HEK293 (cell line): ENCODE measurements at regions not wholly inside any gene's neighbourhood (a gene's known extent, or its start where the extent isn't known, plus 50 kb on each side); places are given as distances from the start of the nearest gene placed in this dataset.

Source experiments
- CTCF ChIA-PET: fragments of 350-600 bp; formaldehyde crosslinking; extraction: SDS; loops from one replicate; lab custom pipeline; 2021; ENCODE audit warnings: antibody characterized with exemption; lab: Yijun Ruan, JAX
- POLR2A ChIA-PET: fragments of 300-600 bp; formaldehyde crosslinking; extraction: SDS; loops from one replicate; lab custom pipeline; 2020; ENCODE audit warnings: antibody characterized with exemption, inconsistent platforms; lab: Yijun Ruan, JAX
- H3K27ac ChIP-seq: fragments of 200-500 bp; sonication (Bioruptor generic); 2 replicates; pipeline ENCODE4 v1.5.1; 2014; ENCODE audit warnings: low read depth, low read length, control low read depth, inconsistent platforms; ENCODE audit errors: extremely low read depth
- H3K36me3 ChIP-seq, 2 experiments: fragments of 200-500 bp in 1 of 2; sonication (Bioruptor generic) in 1 of 2; 1 replicate in 1 of 2; 2 replicates in 1 of 2; pipeline ENCODE4 v1.5.1; 2014 to 2017; ENCODE audit warnings: inconsistent platforms in 2 of 2, low read length in 2 of 2; ENCODE audit not compliant: control insufficient read depth in 2 of 2, insufficient read depth in 1 of 2
- H3K4me1 ChIP-seq: fragments of 200-500 bp; sonication (Bioruptor generic); 2 replicates; pipeline ENCODE4 v1.5.1; 2014; ENCODE audit warnings: mild to moderate bottlenecking, low read length, inconsistent platforms; ENCODE audit not compliant: control insufficient read depth, insufficient read depth
- H3K4me3 ChIP-seq: 2 replicates; pipeline ENCODE4 v1.5.1; 2011; ENCODE audit warnings: low read depth, mild to moderate bottlenecking, control low read depth, low read length, moderate library complexity
- H3K9me3 ChIP-seq: fragments of 200-500 bp; sonication (Bioruptor generic); 2 replicates; pipeline ENCODE4 v1.5.1; 2014; ENCODE audit warnings: low read depth, low read length, inconsistent platforms; ENCODE audit not compliant: control insufficient read depth, insufficient read depth
- EGR2 ChIP-seq: fragments of 450-650 bp; formaldehyde crosslinking; IDR thresholded peaks from 2 replicates; pipeline ENCODE4 v1.5.1; 2016; ENCODE audit warnings: low read depth, missing biosample characterization, missing genetic modification characterization
- HOXC10 ChIP-seq: sonication (generic); formaldehyde crosslinking; IDR thresholded peaks from 2 replicates; pipeline ENCODE4 v1.8.1; 2023; ENCODE audit warnings: mild to moderate bottlenecking, missing genetic modification reagents
- KLF10 ChIP-seq: fragments of 450-650 bp; IDR thresholded peaks from 2 replicates; pipeline ENCODE4 v1.5.1; 2018; ENCODE audit warnings: missing biosample characterization, mild to moderate bottlenecking, missing genetic modification characterization
- KLF9 ChIP-seq: fragments of 450-650 bp; formaldehyde crosslinking; IDR thresholded peaks from 2 replicates; pipeline ENCODE4 v1.5.1; 2016; ENCODE audit warnings: missing biosample characterization, missing genetic modification characterization, low read depth
- SCRT2 ChIP-seq: fragments of 450-650 bp; formaldehyde crosslinking; IDR thresholded peaks from 2 replicates; pipeline ENCODE4 v1.5.1; 2016; ENCODE audit warnings: missing biosample characterization, missing genetic modification characterization
- YY1 ChIP-seq: fragments of 450-650 bp; formaldehyde crosslinking; IDR thresholded peaks from 2 replicates; pipeline ENCODE4 v1.5.1; 2018; ENCODE audit warnings: missing biosample characterization, missing genetic modification characterization
- ZBTB48 ChIP-seq: fragments of 450-650 bp; formaldehyde crosslinking; IDR thresholded peaks from 2 replicates; pipeline ENCODE4 v1.5.1; 2016; ENCODE audit warnings: missing biosample characterization, missing genetic modification characterization
- ZBTB6 ChIP-seq: fragments of 450-650 bp; formaldehyde crosslinking; IDR thresholded peaks from 2 replicates; pipeline ENCODE4 v1.5.1; 2017; ENCODE audit warnings: missing biosample characterization, missing genetic modification characterization
- ZBTB8A ChIP-seq: fragments of 450-650 bp; formaldehyde crosslinking; IDR thresholded peaks from 2 replicates; pipeline ENCODE4 v1.5.1; 2016; ENCODE audit warnings: missing biosample characterization, missing genetic modification characterization
- ZNF114 ChIP-seq: fragments of 450-650 bp; formaldehyde crosslinking; IDR thresholded peaks from 2 replicates; pipeline ENCODE4 v1.5.0; 2017; ENCODE audit warnings: missing biosample characterization, missing genetic modification characterization
- ZNF132 ChIP-seq: fragments of 450-650 bp; formaldehyde crosslinking; IDR thresholded peaks from 2 replicates; pipeline ENCODE4 v1.5.1; 2017; ENCODE audit warnings: missing biosample characterization, missing genetic modification characterization, borderline replicate concordance
- ZNF184 ChIP-seq: fragments of 450-650 bp; IDR thresholded peaks from 2 replicates; pipeline ENCODE4 v1.5.1; 2018; ENCODE audit warnings: missing biosample characterization, mild to moderate bottlenecking, missing genetic modification characterization
- ZNF302 ChIP-seq: fragments of 450-650 bp; formaldehyde crosslinking; IDR thresholded peaks from 2 replicates; pipeline ENCODE4 v1.5.1; 2016; ENCODE audit warnings: missing biosample characterization, missing genetic modification characterization, low read depth
- ZNF354C ChIP-seq: fragments of 450-650 bp; formaldehyde crosslinking; IDR thresholded peaks from 2 replicates; pipeline ENCODE4 v1.5.1; 2016; ENCODE audit warnings: missing biosample characterization, missing genetic modification characterization, low read depth, borderline replicate concordance
- ZNF394 ChIP-seq: fragments of 450-650 bp; formaldehyde crosslinking; IDR thresholded peaks from 2 replicates; pipeline ENCODE4 v1.5.1; 2016; ENCODE audit warnings: missing biosample characterization, missing genetic modification characterization, mild to moderate bottlenecking, moderate library complexity, borderline replicate concordance
- ZNF426 ChIP-seq: fragments of 450-650 bp; formaldehyde crosslinking; IDR thresholded peaks from 2 replicates; pipeline ENCODE4 v1.5.1; 2017; ENCODE audit warnings: missing biosample characterization, missing genetic modification characterization, mild to moderate bottlenecking, inconsistent platforms, moderate library complexity
- ZNF624 ChIP-seq: fragments of 450-650 bp; formaldehyde crosslinking; IDR thresholded peaks from 2 replicates; pipeline ENCODE4 v1.5.1; 2017; ENCODE audit warnings: missing biosample characterization, missing genetic modification characterization
- ZNF629 ChIP-seq: fragments of 450-650 bp; formaldehyde crosslinking; IDR thresholded peaks from 2 replicates; pipeline ENCODE4 v1.5.1; 2017; ENCODE audit warnings: missing biosample characterization, missing genetic modification characterization
- ZNF837 ChIP-seq: fragments of 450-650 bp; formaldehyde crosslinking; IDR thresholded peaks from 2 replicates; pipeline ENCODE4 v1.5.1; 2016; ENCODE audit warnings: missing biosample characterization, missing genetic modification characterization
- ZSCAN30 ChIP-seq: fragments of 450-650 bp; IDR thresholded peaks from 2 replicates; pipeline ENCODE4 v1.5.1; 2018; ENCODE audit warnings: missing biosample characterization, mild to moderate bottlenecking, missing genetic modification characterization, moderate library complexity
- TF ChIP-seq, protein P1 (sequence below): fragments of 450-650 bp; formaldehyde crosslinking; optimal IDR thresholded peaks from 2 replicates; pipeline ENCODE3; 2016; ENCODE audit warnings: missing biosample characterization, mild to moderate bottlenecking, missing genetic modification characterization
- TF ChIP-seq, protein P2 (sequence below): fragments of 450-650 bp; formaldehyde crosslinking; IDR thresholded peaks from 2 replicates; pipeline ENCODE4 v1.5.0; 2017; ENCODE audit warnings: missing biosample characterization, missing genetic modification characterization, borderline replicate concordance
- TF ChIP-seq, protein P3 (sequence below): fragments of 450-650 bp; formaldehyde crosslinking; IDR thresholded peaks from 2 replicates; pipeline ENCODE4 v1.5.1; 2016; ENCODE audit warnings: missing biosample characterization, missing genetic modification characterization, low read depth

GRCh38 chr1:4460651-4461050, 193.8 kb upstream of the AJAP1 start (continued):
- TF ChIP-seq ZBTB48 (tag by site-specific recombination): no peak

DNA sequence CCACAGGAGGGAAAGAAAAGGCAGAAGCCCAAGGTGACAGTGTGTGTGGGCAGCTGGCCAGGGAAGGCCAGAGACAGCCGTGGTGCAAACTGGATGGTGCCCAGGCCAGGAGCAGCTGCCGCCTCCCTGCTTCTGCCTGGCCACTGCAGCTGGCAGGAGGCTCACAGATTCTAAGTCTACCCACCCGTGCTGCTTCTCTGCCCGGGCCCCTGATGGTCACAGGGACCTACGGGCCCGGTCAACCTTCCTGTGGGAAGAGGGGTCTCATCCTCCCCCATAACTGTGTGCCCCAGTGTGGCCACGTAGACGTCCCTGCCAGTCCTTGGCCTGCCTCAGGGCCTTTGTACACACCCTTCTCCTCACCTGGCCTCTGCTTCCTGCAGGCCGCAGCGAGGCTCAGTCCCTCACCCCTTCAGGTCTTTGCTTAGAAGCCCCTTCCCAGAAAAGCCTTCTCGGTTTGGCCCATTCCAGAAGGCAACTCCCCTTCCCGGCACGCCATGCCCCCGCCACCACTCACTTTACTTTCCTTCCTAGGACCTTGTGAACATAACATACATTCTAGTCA, 192.6 kb upstream of the AJAP1 start:
- ChIA-PET POLR2A (no interaction called here), CTCF (no interaction called here)
- no peaks in the 10 kb centered on the region for H3K9me3 ChIP-seq
- TF ChIP-seq ZNF624 (no peak), ZNF354C (tag by site-specific recombination) (no peak), ZNF394 (tag by site-specific recombination) (no peak), ZBTB6 (tag by site-specific recombination) (no peak), ZNF629 (tag by site-specific recombination) (no peak), SCRT2 (tag by site-specific recombination) (no peak), YY1 (tag by site-specific recombination) (no peak), KLF10 (tag by site-specific recombination) (no peak), EGR2 (tag by site-specific recombination) (no peak), ZNF426 (tag by site-specific recombination) (no peak), ZNF184 (tag by site-specific recombination) (no peak)
- TF ChIP-seq, protein P1, sequence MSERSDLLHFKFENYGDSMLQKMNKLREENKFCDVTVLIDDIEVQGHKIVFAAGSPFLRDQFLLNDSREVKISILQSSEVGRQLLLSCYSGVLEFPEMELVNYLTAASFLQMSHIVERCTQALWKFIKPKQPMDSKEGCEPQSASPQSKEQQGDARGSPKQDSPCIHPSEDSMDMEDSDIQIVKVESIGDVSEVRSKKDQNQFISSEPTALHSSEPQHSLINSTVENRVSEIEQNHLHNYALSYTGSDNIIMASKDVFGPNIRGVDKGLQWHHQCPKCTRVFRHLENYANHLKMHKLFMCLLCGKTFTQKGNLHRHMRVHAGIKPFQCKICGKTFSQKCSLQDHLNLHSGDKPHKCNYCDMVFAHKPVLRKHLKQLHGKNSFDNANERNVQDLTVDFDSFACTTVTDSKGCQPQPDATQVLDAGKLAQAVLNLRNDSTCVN (tag by site-specific recombination): no peak
- TF ChIP-seq, protein P2, sequence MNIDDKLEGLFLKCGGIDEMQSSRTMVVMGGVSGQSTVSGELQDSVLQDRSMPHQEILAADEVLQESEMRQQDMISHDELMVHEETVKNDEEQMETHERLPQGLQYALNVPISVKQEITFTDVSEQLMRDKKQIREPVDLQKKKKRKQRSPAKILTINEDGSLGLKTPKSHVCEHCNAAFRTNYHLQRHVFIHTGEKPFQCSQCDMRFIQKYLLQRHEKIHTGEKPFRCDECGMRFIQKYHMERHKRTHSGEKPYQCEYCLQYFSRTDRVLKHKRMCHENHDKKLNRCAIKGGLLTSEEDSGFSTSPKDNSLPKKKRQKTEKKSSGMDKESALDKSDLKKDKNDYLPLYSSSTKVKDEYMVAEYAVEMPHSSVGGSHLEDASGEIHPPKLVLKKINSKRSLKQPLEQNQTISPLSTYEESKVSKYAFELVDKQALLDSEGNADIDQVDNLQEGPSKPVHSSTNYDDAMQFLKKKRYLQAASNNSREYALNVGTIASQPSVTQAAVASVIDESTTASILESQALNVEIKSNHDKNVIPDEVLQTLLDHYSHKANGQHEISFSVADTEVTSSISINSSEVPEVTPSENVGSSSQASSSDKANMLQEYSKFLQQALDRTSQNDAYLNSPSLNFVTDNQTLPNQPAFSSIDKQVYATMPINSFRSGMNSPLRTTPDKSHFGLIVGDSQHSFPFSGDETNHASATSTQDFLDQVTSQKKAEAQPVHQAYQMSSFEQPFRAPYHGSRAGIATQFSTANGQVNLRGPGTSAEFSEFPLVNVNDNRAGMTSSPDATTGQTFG (tag by site-specific recombination): no peak
- no peak overlapping the region for H3K4me3 ChIP-seq
- no peaks in the 10 kb centered on the region for H3K36me3 ChIP-seq
- H3K27ac ChIP-seq: no peak overlapping the region
- no peaks in the 10 kb centered on the region for H3K4me1 ChIP-seq

- Histone ChIP-seq H3K36me3 (no peaks in the 10 kb centered on the region), H3K27ac (no peak overlapping the region), H3K4me1 (no peaks in the 10 kb centered on the region), H3K4me3 (no peak overlapping the region), H3K9me3 (no peaks in the 10 kb centered on the region)
- no peak for TF ChIP-seq ZBTB8A (tag by site-specific recombination)
- no peak for TF ChIP-seq ZSCAN30
- no peak for TF ChIP-seq ZNF837 (tag by site-specific recombination)
- no peak for TF ChIP-seq ZNF302
- TF ChIP-seq ZNF132: no peak
- no peak for TF ChIP-seq ZNF114 (tag by site-specific recombination)
- TF ChIP-seq HOXC10 (CRISPR knock-in tag): no peak
- TF ChIP-seq, protein P3, sequence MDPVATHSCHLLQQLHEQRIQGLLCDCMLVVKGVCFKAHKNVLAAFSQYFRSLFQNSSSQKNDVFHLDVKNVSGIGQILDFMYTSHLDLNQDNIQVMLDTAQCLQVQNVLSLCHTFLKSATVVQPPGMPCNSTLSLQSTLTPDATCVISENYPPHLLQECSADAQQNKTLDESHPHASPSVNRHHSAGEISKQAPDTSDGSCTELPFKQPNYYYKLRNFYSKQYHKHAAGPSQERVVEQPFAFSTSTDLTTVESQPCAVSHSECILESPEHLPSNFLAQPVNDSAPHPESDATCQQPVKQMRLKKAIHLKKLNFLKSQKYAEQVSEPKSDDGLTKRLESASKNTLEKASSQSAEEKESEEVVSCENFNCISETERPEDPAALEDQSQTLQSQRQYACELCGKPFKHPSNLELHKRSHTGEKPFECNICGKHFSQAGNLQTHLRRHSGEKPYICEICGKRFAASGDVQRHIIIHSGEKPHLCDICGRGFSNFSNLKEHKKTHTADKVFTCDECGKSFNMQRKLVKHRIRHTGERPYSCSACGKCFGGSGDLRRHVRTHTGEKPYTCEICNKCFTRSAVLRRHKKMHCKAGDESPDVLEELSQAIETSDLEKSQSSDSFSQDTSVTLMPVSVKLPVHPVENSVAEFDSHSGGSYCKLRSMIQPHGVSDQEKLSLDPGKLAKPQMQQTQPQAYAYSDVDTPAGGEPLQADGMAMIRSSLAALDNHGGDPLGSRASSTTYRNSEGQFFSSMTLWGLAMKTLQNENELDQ (tag by site-specific recombination): no peak
- no peak for TF ChIP-seq KLF9 (tag by site-specific recombination)
- ChIA-PET POLR2A (no interaction called here), CTCF (no interaction called here)
These were observed 191.5 kb upstream of the AJAP1 start for GRCh38 chr1:4462831-4463484.
